ENCODE measurements at regions not wholly inside any gene's neighbourhood (a gene's known extent, or its start where the extent isn't known, plus 50 kb on each side); places are given as distances from the start of the nearest gene placed in this dataset.

DNA sequence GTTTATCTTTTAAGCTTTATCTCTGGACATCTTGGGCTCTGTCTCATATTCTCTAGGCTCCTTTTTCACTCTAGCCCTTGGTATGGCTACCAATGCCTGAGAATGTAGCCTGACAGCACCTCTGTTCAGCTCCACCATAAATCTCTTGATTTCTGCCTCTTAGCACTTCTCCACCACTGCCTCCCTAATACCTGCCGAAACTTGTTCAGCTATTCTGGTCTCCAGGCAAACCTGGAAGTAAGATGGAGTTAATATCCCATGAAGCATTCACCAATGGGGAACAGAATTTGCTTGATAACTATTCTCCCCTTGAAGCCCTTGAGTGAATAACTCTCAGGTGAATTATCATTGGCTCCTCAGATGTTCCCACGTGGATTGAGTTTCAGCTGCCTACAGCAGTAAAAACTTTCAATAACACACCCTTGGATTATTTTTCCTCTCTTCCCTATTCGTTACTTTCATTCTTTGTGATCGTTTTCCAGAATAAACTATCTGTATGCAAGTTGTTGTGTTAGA is 145.6 kb downstream of the EVA1A start (continued):
- no peak for TF ChIP-seq FOXA3 (CRISPR knock-in tag; conservative IDR thresholded peaks at IDR 0.05 in 1 of 2, IDR thresholded peaks at IDR 0.05 in 1 of 2)
- TF ChIP-seq ARHGAP35 (IDR thresholded peaks at IDR 0.05; ENCODE audit: partially characterized antibody) = no peak
- no peak for TF ChIP-seq SMAD1 (IDR thresholded peaks at IDR 0.05; ENCODE audit: low read depth, low read length, partially characterized antibody)
- TF ChIP-seq BRF1 (IDR thresholded peaks at IDR 0.05; ENCODE audit: borderline replicate concordance, extremely low read depth, insufficient read length) = no peak
- TF ChIP-seq, protein P1, sequence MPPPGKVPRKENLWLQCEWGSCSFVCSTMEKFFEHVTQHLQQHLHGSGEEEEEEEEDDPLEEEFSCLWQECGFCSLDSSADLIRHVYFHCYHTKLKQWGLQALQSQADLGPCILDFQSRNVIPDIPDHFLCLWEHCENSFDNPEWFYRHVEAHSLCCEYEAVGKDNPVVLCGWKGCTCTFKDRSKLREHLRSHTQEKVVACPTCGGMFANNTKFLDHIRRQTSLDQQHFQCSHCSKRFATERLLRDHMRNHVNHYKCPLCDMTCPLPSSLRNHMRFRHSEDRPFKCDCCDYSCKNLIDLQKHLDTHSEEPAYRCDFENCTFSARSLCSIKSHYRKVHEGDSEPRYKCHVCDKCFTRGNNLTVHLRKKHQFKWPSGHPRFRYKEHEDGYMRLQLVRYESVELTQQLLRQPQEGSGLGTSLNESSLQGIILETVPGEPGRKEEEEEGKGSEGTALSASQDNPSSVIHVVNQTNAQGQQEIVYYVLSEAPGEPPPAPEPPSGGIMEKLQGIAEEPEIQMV (tag; conservative IDR thresholded peaks at IDR 0.05; ENCODE audit: low read depth) = no peak
- no peak for TF ChIP-seq POLR2B (IDR thresholded peaks at IDR 0.05; ENCODE audit: low read depth, partially characterized antibody)
- no peak for TF ChIP-seq GTF2F1 (IDR thresholded peaks at IDR 0.05; ENCODE audit: low read depth, low read length)
- no peak for TF ChIP-seq PML (IDR thresholded peaks at IDR 0.05; ENCODE audit: low read length)
- no peak for TF ChIP-seq ZNF717 (CRISPR knock-in tag; IDR thresholded peaks at IDR 0.05)

DNA sequence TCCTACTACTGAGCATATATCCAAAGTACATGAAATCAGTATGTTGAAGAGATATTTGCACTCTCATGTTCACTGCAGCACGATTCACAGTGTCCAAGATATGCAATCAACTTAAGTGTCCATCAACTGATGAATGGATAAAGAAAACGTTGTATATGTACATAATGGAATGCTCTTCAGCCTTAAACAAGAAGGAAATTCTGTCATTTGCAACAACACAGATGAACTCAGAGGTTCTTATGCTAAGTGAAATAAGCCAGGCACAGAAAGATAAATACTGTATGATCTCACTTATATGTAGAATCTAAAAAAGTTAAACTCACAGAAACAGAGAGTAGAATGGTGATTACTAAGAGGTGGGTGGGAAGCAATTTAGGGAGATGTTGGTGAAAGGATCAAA is 149.2 kb downstream of the EVA1A start:
- Histone ChIP-seq H4K20me1 (replicated peaks; ENCODE audit: control insufficient read depth, insufficient read depth, low read length) (no peaks in the 10 kb centered on the region), H3K36me3 (ENCODE audit: control insufficient read depth, insufficient read depth, low read length) (no peaks in the 10 kb centered on the region), H2AFZ (ENCODE audit: low read depth, low read length) (no peak overlapping the region), H3K9me3 (replicated peaks; ENCODE audit: control insufficient read depth, insufficient read depth, low read depth, low read length) (no peaks in the 10 kb centered on the region), H3K4me1 (replicated peaks in 1 of 2; ENCODE audit: control insufficient read depth in 2 of 2, insufficient read depth in 2 of 2, low read length in 2 of 2) (no peaks in the 10 kb centered on the region), H3K4me3 (no peak overlapping the region), H3K27ac (ENCODE audit: extremely low read depth, low read depth, low read length) (no peak overlapping the region), H3K4me2 (ENCODE audit: insufficient read depth, low read length) (no peak overlapping the region), H3K9ac (ENCODE audit: insufficient read depth in 1 of 2, low read depth in 2 of 2, low read length in 2 of 2) (no peak overlapping the region), H3K27me3 (ENCODE audit: control insufficient read depth in 2 of 2, insufficient read depth in 2 of 2, low read length in 2 of 2) (no peaks in the 10 kb centered on the region), H3K79me2 (ENCODE audit: control insufficient read depth, insufficient read depth, low read length) (no peaks in the 10 kb centered on the region), H3K9me1 (ENCODE audit: control insufficient read depth, insufficient read depth, low read length) (no peaks in the 10 kb centered on the region)
- intact Hi-C loops (cut with micrococcal nuclease) (loop anchor here (10.0 kb wide), 1 partner anchor 717 kb away; no protein-coding TSS in a partner anchor), in situ Hi-C loops (cut with MboI) (no loop called here)
- no peak for ATAC-seq
- DNase-seq (ENCODE audit: extremely low read depth in 1 of 4, low spot score in 3 of 4) = no peak
- TF ChIP-seq ADNP (tag; IDR thresholded peaks at IDR 0.05) (no peak), NONO (IDR thresholded peaks at IDR 0.05; ENCODE audit: low read depth in 2 of 2, low read length in 1 of 2) (no peak), U2AF1 (optimal IDR thresholded peaks at IDR 0.05; ENCODE audit: low read depth, low read length) (no peak), SRSF7 (optimal IDR thresholded peaks at IDR 0.05; ENCODE audit: low read depth, low read length) (no peak), ZNF174 (CRISPR knock-in tag; IDR thresholded peaks at IDR 0.05) (no peak), ARHGAP35 (IDR thresholded peaks at IDR 0.05; ENCODE audit: partially characterized antibody) (no peak), ZFP36 (IDR thresholded peaks at IDR 0.05; ENCODE audit: low read depth, low read length, partially characterized antibody) (no peak), CBX3 (IDR thresholded peaks at IDR 0.05; ENCODE audit: borderline replicate concordance in 1 of 2, low read length in 2 of 2) (no peak), CBX8 (IDR thresholded peaks at IDR 0.05; ENCODE audit: borderline replicate concordance, extremely low read depth, low read depth, low read length, poor library complexity, severe bottlenecking) (no peak), KDM4B (IDR thresholded peaks at IDR 0.05; ENCODE audit: borderline replicate concordance in 2 of 2, low read depth in 1 of 2) (no peak), FOS (IDR thresholded peaks at IDR 0.05; ENCODE audit: extremely low read depth, insufficient read length) (no peak), BDP1 (IDR thresholded peaks at IDR 0.05; ENCODE audit: insufficient read depth, insufficient read length) (no peak)
- FAIRE-seq = peak; percentile 19
- no TSS peak for BruUV-seq (replicated peaks)
- ChIA-PET POLR2A (no interaction called here), CTCF (ENCODE audit: low intra/inter-chr PET ratio) (no interaction called here)
- WGBS (ENCODE audit: insufficient coverage, low coverage, missing lambda C conversion rate) = 0% methylated on average over 2 of the region's 2 CpGs

Measured in K562 (cell line).